ENCODE measurements at regions not wholly inside any gene's neighbourhood (a gene's known extent, or its start where the extent isn't known, plus 50 kb on each side); places are given as distances from the start of the nearest gene placed in this dataset.

GRCh38 chr13:34002924-34003323 is 185.0 kb downstream of the RFC3 start:
- Histone ChIP-seq H3K9me3 (no peaks in the 10 kb centered on the region), H3K36me3 (no peaks in the 10 kb centered on the region), H3K4me3 (no peak overlapping the region), H3K4me1 (no peaks in the 10 kb centered on the region), H3K27me3 (no peaks in the 10 kb centered on the region), H3K27ac (no peak overlapping the region)
- no peak for DNase-seq
- TF ChIP-seq, protein P1, sequence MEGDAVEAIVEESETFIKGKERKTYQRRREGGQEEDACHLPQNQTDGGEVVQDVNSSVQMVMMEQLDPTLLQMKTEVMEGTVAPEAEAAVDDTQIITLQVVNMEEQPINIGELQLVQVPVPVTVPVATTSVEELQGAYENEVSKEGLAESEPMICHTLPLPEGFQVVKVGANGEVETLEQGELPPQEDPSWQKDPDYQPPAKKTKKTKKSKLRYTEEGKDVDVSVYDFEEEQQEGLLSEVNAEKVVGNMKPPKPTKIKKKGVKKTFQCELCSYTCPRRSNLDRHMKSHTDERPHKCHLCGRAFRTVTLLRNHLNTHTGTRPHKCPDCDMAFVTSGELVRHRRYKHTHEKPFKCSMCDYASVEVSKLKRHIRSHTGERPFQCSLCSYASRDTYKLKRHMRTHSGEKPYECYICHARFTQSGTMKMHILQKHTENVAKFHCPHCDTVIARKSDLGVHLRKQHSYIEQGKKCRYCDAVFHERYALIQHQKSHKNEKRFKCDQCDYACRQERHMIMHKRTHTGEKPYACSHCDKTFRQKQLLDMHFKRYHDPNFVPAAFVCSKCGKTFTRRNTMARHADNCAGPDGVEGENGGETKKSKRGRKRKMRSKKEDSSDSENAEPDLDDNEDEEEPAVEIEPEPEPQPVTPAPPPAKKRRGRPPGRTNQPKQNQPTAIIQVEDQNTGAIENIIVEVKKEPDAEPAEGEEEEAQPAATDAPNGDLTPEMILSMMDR (IDR thresholded peaks at IDR 0.05): no peak
- no peak for TF ChIP-seq POLR2A (IDR thresholded peaks at IDR 0.05)

- TF ChIP-seq, protein P1 (IDR thresholded peaks at IDR 0.05): no peak
- TF ChIP-seq POLR2A (IDR thresholded peaks at IDR 0.05): no peak
- no peak overlapping the region for H3K27ac ChIP-seq
- no peaks in the 10 kb centered on the region for H3K9me3 ChIP-seq
- DNase-seq: no peak
- H3K4me1 ChIP-seq: no peaks in the 10 kb centered on the region
- no peaks in the 10 kb centered on the region for H3K36me3 ChIP-seq
- no peaks in the 10 kb centered on the region for H3K27me3 ChIP-seq
- no peak overlapping the region for H3K4me3 ChIP-seq
Observed at GRCh38 chr13:34003656-34004055, 185.7 kb downstream of the RFC3 start.

DNA sequence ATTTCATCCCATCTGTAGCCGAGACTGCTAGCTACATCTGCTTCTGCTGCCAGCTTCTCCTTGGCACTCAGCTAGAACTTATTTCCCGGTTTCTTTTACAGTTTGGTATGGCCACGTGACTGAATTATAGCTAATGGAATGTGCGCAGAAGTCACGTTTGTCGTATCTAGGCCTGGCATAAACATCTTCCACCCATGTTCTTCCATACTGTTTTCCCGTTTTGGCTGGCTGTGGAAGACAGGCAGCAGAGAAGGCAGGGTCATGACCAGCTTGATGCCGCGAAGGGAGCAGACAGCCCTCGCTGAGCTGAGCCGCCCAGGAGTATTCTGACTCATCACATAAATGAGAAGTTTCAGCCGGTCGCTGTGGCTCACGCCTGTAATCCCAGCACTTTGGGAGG is 186.7 kb downstream of the RFC3 start:
- Histone ChIP-seq H3K27me3 (no peaks in the 10 kb centered on the region), H3K36me3 (no peaks in the 10 kb centered on the region), H3K27ac (no peak overlapping the region), H3K9me3 (no peaks in the 10 kb centered on the region), H3K4me3 (no peak overlapping the region), H3K4me1 (no peaks in the 10 kb centered on the region)
- DNase-seq: no peak
- TF ChIP-seq, protein P1 (IDR thresholded peaks at IDR 0.05): no peak
- TF ChIP-seq POLR2A (IDR thresholded peaks at IDR 0.05): no peak

GRCh38 chr13:34006011-34006410 is 188.1 kb downstream of the RFC3 start:
- no peaks in the 10 kb centered on the region for H3K4me1 ChIP-seq
- TF ChIP-seq, protein P1 (IDR thresholded peaks at IDR 0.05): no peak
- TF ChIP-seq POLR2A (IDR thresholded peaks at IDR 0.05): no peak
- H3K4me3 ChIP-seq: no peak overlapping the region
- H3K36me3 ChIP-seq: no peaks in the 10 kb centered on the region
- no peaks in the 10 kb centered on the region for H3K27me3 ChIP-seq
- no peaks in the 10 kb centered on the region for H3K9me3 ChIP-seq
- no peak overlapping the region for H3K27ac ChIP-seq
- no peak for DNase-seq

- no peaks in the 10 kb centered on the region for H3K4me1 ChIP-seq
- H3K36me3 ChIP-seq: no peaks in the 10 kb centered on the region
- H3K4me3 ChIP-seq: no peak overlapping the region
- H3K27me3 ChIP-seq: no peaks in the 10 kb centered on the region
- no peak for TF ChIP-seq POLR2A (IDR thresholded peaks at IDR 0.05)
- TF ChIP-seq, protein P1 (IDR thresholded peaks at IDR 0.05): no peak
- DNase-seq: no peak
- no peak overlapping the region for H3K27ac ChIP-seq
- no peaks in the 10 kb centered on the region for H3K9me3 ChIP-seq
Observed at GRCh38 chr13:34011552-34012085, 193.7 kb downstream of the RFC3 start.

- Histone ChIP-seq H3K27ac (no peak overlapping the region), H3K36me3 (no peaks in the 10 kb centered on the region), H3K27me3 (no peaks in the 10 kb centered on the region), H3K4me1 (no peaks in the 10 kb centered on the region), H3K9me3 (no peaks in the 10 kb centered on the region), H3K4me3 (no peak overlapping the region)
- DNase-seq: no peak
- no peak for TF ChIP-seq POLR2A (IDR thresholded peaks at IDR 0.05)
- TF ChIP-seq, protein P1 (IDR thresholded peaks at IDR 0.05): no peak
Observed at GRCh38 chr13:34012382-34012781, 194.4 kb downstream of the RFC3 start.

Data from Peyer's patch (tissue), 4 donors.